HL-60 (cell line): ENCODE measurements at regions not wholly inside any gene's neighbourhood (a gene's known extent, or its start where the extent isn't known, plus 50 kb on each side); places are given as distances from the start of the nearest gene placed in this dataset.

Experiments used
- DNase-seq, 2 experiments: peaks; one replicate each; pipeline ENCODE4 v3.0.0-alpha.2; 2010 to 2020; ENCODE audit warnings: low read depth in 1 of 2, low spot score in 1 of 2
- H3K27ac ChIP-seq: fragments of 250-450 bp; sonication (Bioruptor Pico); replicated peaks from 2 replicates; pipeline ENCODE4 v1.5.1; 2020; ENCODE audit warnings: mild to moderate bottlenecking, moderate library complexity
- H3K27me3 ChIP-seq: fragments of 250-450 bp; sonication (Bioruptor Pico); 2 replicates; pipeline ENCODE4 v1.5.1; 2021; ENCODE audit warnings: mild to moderate bottlenecking, moderate library complexity; ENCODE audit not compliant: insufficient read depth, poor library complexity, severe bottlenecking
- H3K4me3 ChIP-seq: replicated peaks from 2 replicates; pipeline ENCODE4 v1.5.1; 2011; ENCODE audit warnings: mild to moderate bottlenecking, control low read depth, low read length; ENCODE audit not compliant: insufficient read depth
- GABPA ChIP-seq: IDR thresholded peaks from 2 replicates; pipeline ENCODE4 v1.6.1; 2012; ENCODE audit warnings: low read depth
- POLR2AphosphoS5 ChIP-seq: IDR thresholded peaks from 2 replicates; pipeline ENCODE4 v1.6.1; 2012; ENCODE audit warnings: low read depth
- REST ChIP-seq: IDR thresholded peaks from 2 replicates; pipeline ENCODE4 v1.6.1; 2012; ENCODE audit warnings: low read depth; ENCODE audit not compliant: insufficient replicate concordance
- SPI1 ChIP-seq: IDR thresholded peaks from 2 replicates; pipeline ENCODE4 v1.6.1; 2012; ENCODE audit warnings: low read depth, mild to moderate bottlenecking, borderline replicate concordance
- TF ChIP-seq, protein P1 (sequence below): IDR thresholded peaks from one replicate; pipeline ENCODE4 v1.5.1; 2011; ENCODE audit warnings: low read length, control low read depth, inconsistent platforms; ENCODE audit not compliant: insufficient read depth

DNA sequence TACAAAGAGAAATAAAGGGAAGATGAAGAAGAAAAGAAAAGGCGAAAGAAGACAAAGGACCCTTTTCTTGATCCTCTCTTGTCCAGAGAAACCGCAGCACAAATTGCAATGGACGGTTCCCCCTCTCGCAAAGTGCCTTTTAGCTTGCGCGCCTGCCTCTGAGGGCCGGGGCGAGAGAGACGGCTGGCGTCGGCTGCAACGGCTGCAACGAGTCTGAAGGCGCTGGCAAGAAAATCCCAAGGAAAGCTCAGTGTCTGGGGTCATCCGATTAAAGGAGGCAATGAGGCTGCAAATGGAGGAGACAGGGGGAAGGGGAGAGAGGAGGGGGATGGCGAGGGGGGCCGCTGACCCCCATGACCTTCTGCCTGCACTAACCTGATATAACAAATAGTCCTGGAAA, 671.5 kb downstream of the MED13L start:
- TF ChIP-seq REST (no peak), SPI1 (no peak), POLR2AphosphoS5 (no peak), GABPA (no peak)
- TF ChIP-seq, protein P1, sequence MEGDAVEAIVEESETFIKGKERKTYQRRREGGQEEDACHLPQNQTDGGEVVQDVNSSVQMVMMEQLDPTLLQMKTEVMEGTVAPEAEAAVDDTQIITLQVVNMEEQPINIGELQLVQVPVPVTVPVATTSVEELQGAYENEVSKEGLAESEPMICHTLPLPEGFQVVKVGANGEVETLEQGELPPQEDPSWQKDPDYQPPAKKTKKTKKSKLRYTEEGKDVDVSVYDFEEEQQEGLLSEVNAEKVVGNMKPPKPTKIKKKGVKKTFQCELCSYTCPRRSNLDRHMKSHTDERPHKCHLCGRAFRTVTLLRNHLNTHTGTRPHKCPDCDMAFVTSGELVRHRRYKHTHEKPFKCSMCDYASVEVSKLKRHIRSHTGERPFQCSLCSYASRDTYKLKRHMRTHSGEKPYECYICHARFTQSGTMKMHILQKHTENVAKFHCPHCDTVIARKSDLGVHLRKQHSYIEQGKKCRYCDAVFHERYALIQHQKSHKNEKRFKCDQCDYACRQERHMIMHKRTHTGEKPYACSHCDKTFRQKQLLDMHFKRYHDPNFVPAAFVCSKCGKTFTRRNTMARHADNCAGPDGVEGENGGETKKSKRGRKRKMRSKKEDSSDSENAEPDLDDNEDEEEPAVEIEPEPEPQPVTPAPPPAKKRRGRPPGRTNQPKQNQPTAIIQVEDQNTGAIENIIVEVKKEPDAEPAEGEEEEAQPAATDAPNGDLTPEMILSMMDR: no peak
- Histone ChIP-seq H3K27me3 (peaks cover 3% of the 10 kb centered on the region), H3K27ac (no peak overlapping the region), H3K4me3 (no peak overlapping the region)
- no peak for DNase-seq

DNA sequence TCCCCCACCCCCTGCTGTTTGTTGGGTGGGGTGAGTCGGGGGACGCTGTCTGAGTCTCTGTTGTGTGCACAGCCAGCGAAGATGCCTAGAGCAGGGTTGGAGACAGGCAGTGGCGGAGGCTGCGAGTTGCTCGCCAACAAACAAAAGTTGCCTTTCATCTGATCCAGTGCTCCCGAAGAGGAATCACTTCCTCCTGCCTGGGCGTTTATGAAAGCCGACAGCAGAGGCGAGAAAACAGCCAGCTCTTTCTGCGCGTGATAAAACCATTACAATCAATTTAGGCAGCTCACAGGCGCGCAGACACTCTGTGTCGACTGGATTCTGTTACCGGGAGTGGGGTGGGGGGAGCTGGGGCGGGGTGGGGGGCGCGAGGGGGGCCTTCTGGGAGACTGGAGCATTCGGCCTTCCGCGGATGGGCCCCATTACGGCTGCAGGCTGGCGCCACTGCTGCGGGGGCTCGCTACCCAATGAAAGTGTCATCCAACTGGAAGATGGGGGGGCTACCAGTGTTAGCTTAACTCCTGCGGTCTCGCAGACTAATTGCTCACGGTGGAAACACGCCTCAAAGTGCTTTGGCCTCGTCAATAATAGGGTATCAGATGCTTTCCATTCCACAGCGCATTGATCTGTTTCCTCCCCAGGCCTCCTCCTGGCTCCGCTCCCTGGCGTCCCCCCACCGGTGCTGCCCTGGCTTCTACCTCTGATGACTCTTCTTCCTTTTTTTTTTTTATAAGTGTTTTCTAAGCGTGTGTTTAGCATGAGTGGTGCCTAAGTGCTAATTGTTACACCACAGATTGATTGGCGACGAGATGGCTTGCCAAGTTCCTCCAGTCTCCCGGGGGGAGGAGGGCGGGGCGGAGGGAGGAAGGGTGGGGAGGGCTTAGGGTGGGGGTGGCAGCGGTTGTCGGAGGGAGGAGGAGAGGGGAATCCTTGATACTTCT, 678.4 kb downstream of the MED13L start:
- DNase-seq: no peak

More for the DNA sequence above, 678.4 kb downstream of the MED13L start:
- TF ChIP-seq REST (no peak), GABPA (no peak)
- TF ChIP-seq, protein P1: no peak
- no peak overlapping the region for H3K4me3 ChIP-seq
- no peak overlapping the region for H3K27ac ChIP-seq
- H3K27me3 ChIP-seq: peaks cover 3% of the 10 kb centered on the region
